GM04504 (cell line): ENCODE measurements at regions not wholly inside any gene's neighbourhood (a gene's known extent, or its start where the extent isn't known, plus 50 kb on each side); places are given as distances from the start of the nearest gene placed in this dataset.
"Not testable (repeated sequence)": the region's sequence is repeated elsewhere in the genome, so short reads cannot be mapped to it uniquely, and the experiment has no call there.

Experiments used
- DNase-seq: peaks from one replicate; pipeline ENCODE4 v3.0.0-alpha.2; 2012; ENCODE audit warnings: low read depth

- no peak for DNase-seq
Observed at GRCh38 chr6:935582-935981, 242.6 kb upstream of the EXOC2 start.

- no peak for DNase-seq
Observed at GRCh38 chr6:934686-935085, 241.7 kb upstream of the EXOC2 start.

GRCh38 chr6:931919-932318, 239.0 kb upstream of the EXOC2 start:
- DNase-seq = not testable (repeated sequence)

GRCh38 chr6:927157-927556, 234.2 kb upstream of the EXOC2 start:
- DNase-seq = no peak

- no peak for DNase-seq
Observed at GRCh38 chr6:925656-926213, 232.8 kb upstream of the EXOC2 start.

- DNase-seq = no peak
Observed at GRCh38 chr6:924661-925060, 231.7 kb upstream of the EXOC2 start.

GRCh38 chr6:921400-921799, 228.5 kb upstream of the EXOC2 start:
- DNase-seq = no peak

- DNase-seq = no peak
Observed at GRCh38 chr6:920512-920911, 227.6 kb upstream of the EXOC2 start.

GRCh38 chr6:919500-919899, 226.6 kb upstream of the EXOC2 start:
- DNase-seq = no peak

GRCh38 chr6:917939-918338, 225.0 kb upstream of the EXOC2 start:
- no peak for DNase-seq

- no peak for DNase-seq
Observed at GRCh38 chr6:917296-917695, 224.4 kb upstream of the EXOC2 start.

- DNase-seq = no peak
Observed at GRCh38 chr6:916131-916530, 223.2 kb upstream of the EXOC2 start.

GRCh38 chr6:912871-913835, 220.2 kb upstream of the EXOC2 start:
- peak; percentile 17 for DNase-seq

GRCh38 chr6:907928-908327, 215.0 kb upstream of the EXOC2 start:
- no peak for DNase-seq

- no peak for DNase-seq
Observed at GRCh38 chr6:906920-907319, 214.0 kb upstream of the EXOC2 start.

- DNase-seq = no peak
Observed at GRCh38 chr6:905556-905955, 212.6 kb upstream of the EXOC2 start.

GRCh38 chr6:904994-905393, 212.1 kb upstream of the EXOC2 start:
- no peak for DNase-seq

- peak; percentile 6 for DNase-seq
Observed at GRCh38 chr6:903761-904160, 210.8 kb upstream of the EXOC2 start.

GRCh38 chr6:901696-902460, 208.9 kb upstream of the EXOC2 start:
- no peak for DNase-seq

GRCh38 chr6:900716-901605, 208.0 kb upstream of the EXOC2 start:
- no peak for DNase-seq

- DNase-seq = no peak
Observed at GRCh38 chr6:897528-898207, 204.7 kb upstream of the EXOC2 start.
